HG02884 (cell line): ENCODE measurements at regions not wholly inside any gene's neighbourhood (a gene's known extent, or its start where the extent isn't known, plus 50 kb on each side); places are given as distances from the start of the nearest gene placed in this dataset.
"Not testable (repeated sequence)": the region's sequence is repeated elsewhere in the genome, so short reads cannot be mapped to it uniquely, and the experiment has no call there.

ENCODE experiments used
- ATAC-seq: cut with Tn5 transposase; IDR thresholded peaks from one replicate; pipeline ENCODE4 v1.9.1; 2021; ENCODE audit warnings: mild to moderate bottlenecking, moderate library complexity; ENCODE audit not compliant: unreplicated experiment

DNA sequence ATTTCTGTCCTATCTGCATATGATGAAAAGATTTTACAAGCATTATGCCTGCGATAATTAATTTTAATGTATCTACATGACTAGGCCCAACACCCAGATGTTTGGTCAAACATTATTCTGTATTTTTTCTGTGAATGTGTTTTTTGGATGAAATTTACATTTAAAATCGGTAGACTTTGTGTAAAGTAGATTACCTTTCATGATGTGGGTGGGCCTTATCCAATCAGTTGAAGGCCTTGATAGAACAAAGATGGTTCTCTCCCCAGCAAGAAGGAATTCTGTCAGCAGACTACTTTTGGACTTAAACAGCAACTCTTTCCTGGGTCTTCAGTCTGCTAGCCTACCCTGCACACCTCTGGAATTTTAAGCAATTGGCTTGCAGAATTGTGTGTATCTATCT is 844.0 kb downstream of the BRINP3 start:
- no peak for ATAC-seq

GRCh38 chr1:189637041-189637440 is 840.6 kb downstream of the BRINP3 start:
- ATAC-seq, result no peak

- not testable (repeated sequence) for ATAC-seq
These were observed 833.5 kb downstream of the BRINP3 start for GRCh38 chr1:189644156-189644555.

DNA sequence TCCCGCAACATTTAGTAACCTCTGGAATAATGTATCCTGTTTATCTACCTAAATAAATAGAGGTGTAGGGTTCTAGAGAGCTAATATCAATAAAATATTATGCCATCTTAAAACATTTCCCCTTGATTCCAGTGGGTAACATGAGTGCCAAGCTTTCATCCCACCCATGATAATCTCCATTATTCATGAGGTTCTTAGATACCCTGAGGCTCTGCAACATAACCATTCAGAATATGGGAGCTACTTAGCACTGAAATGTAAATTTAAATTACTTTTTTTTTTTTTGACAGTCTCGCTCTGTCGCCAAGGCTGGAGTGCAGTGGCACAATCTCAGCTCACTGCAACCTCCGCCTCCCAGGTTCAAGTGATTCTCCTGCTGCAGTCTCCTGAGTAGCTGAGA is 832.7 kb downstream of the BRINP3 start:
- ATAC-seq, result no peak

GRCh38 chr1:189646066-189646465 is 831.6 kb downstream of the BRINP3 start:
- ATAC-seq, result no peak

- no peak for ATAC-seq
These were observed 822.8 kb downstream of the BRINP3 start for GRCh38 chr1:189654906-189655305.

- ATAC-seq, result no peak
These were observed 820.8 kb downstream of the BRINP3 start for GRCh38 chr1:189656628-189657530.

DNA sequence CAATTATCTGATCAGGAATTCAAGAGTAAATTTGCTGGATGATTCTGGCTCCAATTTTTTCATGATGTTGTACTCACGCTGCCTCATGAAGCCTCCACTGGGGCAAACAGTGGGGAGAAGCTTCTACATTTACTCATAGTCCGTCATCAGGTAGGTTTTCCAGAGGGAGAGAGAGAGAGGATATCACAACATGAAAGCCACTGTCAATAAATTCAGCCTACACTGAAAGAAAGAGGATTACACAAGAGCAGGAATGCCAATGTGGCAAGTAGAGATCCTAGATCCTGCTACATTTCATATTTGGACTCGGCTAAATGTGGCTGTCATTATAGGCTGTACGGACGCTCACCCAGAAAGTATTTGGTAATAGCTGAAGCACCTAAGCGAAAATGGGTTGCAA is 819.9 kb downstream of the BRINP3 start:
- no peak for ATAC-seq

DNA sequence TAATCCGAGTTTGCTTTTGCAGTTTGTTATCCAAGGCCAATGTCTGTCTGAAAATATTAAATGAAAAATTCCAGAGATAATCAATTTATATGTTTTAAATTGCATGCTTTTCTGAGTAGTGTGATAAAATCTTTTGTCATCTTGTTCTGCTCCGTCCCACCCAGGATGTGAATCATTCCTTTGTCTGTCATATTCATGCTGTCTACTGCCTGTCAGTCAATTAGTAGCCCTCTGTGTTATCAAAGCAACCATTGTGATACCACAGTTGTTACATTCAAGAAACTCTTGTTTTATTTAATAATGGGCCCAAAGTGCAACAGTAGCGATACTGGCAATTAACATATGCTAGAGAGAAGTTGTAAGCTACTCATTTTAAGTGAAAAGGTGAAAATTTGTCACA is 819.3 kb downstream of the BRINP3 start:
- no peak for ATAC-seq

GRCh38 chr1:189659731-189660130 is 817.9 kb downstream of the BRINP3 start:
- no peak for ATAC-seq

DNA sequence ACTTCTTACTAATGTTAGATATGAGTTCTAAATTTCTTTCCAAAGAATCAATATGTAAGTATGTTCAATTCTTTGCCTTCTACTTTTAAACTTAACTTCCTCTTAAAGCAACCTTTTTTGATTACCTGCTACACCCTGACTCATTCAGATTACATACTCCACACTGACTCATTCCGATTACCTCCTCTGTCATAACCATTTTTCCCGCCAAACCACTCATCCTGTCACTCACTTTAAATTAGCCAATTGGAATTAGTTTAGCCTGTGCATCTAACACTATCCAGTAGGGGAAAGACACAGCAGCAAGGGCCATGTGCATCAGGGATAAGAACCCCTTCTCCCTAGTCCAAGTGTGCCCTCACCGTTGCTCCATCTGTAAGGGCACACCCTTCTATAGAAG is 815.5 kb downstream of the BRINP3 start:
- no peak for ATAC-seq

- ATAC-seq, result no peak
These were observed 807.8 kb downstream of the BRINP3 start for GRCh38 chr1:189669846-189670245.

GRCh38 chr1:189673217-189673616 is 804.4 kb downstream of the BRINP3 start:
- no peak for ATAC-seq

- no peak for ATAC-seq
These were observed 801.9 kb downstream of the BRINP3 start for GRCh38 chr1:189675712-189676244.

DNA sequence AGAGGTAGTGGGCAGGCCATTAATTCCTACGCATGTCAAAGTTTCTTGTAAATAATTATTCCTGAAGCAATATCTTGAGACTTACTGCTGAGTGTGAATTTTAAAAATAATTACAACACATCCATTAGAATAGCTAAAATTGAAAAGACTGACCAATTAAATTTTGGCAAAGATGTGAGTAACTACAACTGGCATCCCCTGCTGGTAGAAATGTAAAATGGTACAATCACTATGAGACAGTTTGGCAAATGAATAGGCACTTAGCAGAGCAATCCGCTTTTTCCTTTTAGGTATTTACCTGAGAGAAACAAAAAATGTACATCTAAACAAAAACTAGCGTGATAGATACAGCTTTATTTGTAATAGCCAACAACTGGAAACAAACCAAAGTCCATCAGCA is 798.9 kb downstream of the BRINP3 start:
- ATAC-seq, result no peak

DNA sequence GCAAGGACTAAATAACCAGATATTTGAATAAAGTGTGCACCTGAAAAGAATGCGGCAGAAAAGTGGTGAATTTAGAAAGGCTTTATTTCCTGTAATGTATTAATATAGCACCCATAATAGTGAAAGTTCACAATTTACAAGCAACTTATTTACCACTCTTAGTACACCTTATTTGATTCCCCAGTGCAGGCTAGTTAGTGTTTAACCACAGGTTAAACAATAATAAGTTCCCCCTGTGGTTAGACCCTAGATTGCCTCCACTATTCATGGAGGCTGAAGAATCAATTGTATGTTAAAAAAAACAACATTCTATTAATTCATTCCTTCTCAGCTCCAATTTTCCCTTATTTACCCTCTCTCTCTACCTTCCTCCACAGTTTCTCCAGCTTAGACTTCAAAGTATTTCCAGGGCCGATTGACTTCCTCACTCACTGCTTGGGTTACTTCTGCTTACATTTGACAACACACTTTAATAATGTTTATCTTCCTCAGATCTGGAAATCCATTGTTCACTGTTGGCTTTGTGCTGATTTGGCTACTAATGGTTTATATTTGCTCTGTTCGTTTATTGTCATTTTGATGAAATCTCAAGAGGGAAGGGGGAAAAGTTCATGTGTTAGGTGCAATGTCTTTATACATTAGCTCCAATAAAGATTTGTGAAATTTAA is 796.3 kb downstream of the BRINP3 start:
- no peak for ATAC-seq

DNA sequence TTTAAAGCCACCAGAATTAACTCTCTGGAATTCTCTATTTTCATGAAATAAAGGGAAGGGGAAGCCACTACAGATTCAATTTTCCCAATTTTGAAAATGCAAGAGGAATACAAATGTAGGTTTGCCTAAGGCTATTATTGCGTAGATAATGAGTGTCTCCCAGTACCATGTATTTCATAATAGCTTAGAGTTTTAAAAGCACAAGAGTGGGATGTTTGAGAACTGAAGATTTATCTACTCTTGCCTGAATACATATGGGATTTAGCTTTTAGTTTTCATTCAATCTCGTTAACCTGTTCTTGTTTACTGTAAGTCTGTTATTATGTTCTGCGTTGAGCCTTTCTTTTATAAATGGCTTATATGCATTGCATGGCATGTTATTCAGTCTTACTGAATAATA is 795.1 kb downstream of the BRINP3 start:
- ATAC-seq, result no peak

GRCh38 chr1:189686288-189686687 is 791.4 kb downstream of the BRINP3 start:
- ATAC-seq, result no peak

- ATAC-seq, result no peak
These were observed 784.5 kb downstream of the BRINP3 start for GRCh38 chr1:189693140-189693539.

GRCh38 chr1:189696297-189696696 is 781.4 kb downstream of the BRINP3 start:
- no peak for ATAC-seq

DNA sequence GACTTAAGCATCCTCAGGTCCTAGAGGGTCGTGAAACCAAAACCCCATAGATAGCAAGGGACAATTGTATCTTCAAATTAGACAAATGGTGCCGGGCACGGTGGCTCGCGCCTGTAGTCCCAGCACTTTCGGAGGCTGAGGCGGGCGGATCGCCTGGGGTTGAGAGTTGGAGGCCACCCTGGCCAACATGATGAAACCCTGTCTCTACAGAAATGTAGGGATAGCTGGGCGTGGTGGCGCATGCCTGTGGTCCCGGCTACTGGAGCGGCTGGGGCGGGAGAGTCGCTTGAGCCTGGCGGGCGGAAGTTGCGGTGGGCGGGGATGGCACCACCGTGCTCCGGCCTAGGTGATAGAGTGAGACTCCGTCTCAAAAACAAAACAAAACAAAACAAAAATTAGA is 780.6 kb downstream of the BRINP3 start:
- ATAC-seq, result no peak

- no peak for ATAC-seq
These were observed 776.1 kb downstream of the BRINP3 start for GRCh38 chr1:189701606-189702005.
